HG03378 (cell line): ENCODE measurements at regions not wholly inside any gene's neighbourhood (a gene's known extent, or its start where the extent isn't known, plus 50 kb on each side); places are given as distances from the start of the nearest gene placed in this dataset.
"Not testable (repeated sequence)": the region's sequence is repeated elsewhere in the genome, so short reads cannot be mapped to it uniquely, and the experiment has no call there.

Experiments
- ATAC-seq: cut with Tn5 transposase; IDR thresholded peaks from one replicate; pipeline ENCODE4 v1.9.1; 2021; ENCODE audit warnings: mild to moderate bottlenecking, moderate library complexity; ENCODE audit not compliant: unreplicated experiment

DNA sequence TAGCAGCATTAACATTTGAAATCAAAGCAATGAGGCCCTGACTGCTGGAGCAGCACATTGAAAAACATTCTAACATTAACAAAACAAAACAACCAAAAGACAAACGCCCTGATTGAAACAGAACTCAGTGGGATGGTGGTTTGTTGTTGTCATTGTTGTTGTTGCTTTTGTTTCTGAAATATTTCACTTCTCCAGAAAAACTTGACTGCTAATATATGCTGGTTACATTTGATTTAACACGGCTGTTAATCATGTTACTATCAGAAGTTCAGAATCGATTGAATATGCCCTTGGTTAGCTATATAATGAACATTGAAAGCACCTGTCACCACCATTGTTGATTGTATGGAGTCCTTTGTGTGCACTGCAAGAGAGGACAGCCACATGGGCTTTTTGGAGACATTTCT lies 790.4 kb upstream of the GALNTL6 start:
- no peak for ATAC-seq

DNA sequence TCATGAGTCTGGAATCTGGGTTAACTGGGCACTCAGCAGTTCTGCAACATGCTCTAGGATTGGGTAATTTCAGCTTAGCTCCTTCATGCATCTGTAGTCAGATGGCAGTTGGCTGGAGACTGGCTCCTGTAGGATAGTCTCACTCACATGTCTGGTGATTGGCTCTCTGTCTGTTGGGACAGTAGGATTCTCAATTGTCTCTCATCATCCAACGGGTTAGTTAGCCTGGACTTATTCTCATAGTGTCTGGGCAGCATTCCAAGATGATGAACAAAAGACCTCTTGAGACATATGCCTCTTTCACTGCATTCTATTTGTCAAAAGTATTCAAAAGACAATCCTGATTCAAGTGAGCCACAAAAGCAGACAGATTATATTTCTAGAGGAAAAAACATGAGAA lies 795.6 kb upstream of the GALNTL6 start:
- no peak for ATAC-seq

DNA sequence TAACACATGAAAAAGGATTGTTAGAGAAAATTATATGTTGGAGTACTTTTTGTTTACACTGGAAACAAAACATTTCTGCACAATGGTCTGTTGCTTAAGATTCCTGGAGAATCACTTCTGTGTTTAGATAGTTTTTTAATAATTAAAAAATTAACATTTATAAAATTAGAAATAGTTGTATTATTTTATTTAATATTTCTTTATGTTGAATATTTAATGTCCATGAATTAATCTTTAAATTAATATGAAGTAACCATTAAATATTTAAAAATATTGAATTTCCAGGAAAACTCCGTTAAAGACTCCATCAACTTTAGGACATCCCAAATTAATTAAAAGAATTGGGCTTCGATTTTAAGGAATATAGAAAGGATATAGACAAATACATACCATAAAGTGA lies 797.1 kb upstream of the GALNTL6 start:
- ATAC-seq, result no peak

- no peak for ATAC-seq
Observed at GRCh38 chr4:171015441-171015840, 797.8 kb upstream of the GALNTL6 start.

GRCh38 chr4:171007618-171008390 lies 805.4 kb upstream of the GALNTL6 start:
- no peak for ATAC-seq

- no peak for ATAC-seq
Observed at GRCh38 chr4:171002246-171002645, 811.0 kb upstream of the GALNTL6 start.

- peak; percentile 94 for ATAC-seq
Observed at GRCh38 chr4:170990989-170991589, 822.1 kb upstream of the GALNTL6 start.

DNA sequence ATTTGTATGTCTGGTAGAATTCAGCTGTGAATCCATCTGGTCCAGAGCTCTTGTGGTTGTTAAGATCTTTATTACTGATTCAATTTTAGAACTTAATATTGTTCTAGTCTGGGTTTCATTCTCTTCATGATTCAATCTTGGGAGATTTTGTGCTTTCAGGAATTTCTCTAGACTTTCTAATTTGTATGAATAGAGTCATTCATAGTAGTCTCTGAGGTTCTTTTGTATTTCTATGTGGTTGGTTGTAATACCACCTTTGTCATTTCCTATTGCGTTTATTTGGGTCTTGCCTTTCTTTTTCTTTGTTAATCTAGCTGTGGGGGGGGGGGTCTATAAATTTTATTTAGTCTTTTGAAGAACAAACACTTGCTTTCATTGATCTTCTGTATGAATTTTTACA lies 824.8 kb upstream of the GALNTL6 start:
- ATAC-seq, result no peak

DNA sequence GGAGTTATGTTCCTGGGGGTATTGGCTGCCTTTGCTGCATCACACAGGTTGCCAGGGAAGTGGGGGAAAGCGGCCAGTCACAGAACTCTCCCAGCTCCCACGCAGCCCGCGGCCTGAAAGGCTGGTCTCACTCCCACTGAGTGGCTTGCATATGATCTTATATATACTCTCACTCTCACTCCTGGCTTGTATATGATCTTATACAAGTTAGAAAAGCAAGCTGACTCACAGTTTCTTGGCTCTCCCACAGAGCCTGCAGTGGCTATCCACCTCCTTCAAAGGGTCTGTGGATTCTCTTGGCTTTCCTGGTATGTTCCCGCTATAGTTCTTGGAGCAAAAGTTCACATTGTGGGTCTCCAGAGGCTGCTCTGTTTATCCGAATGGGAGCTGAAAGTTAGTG lies 833.5 kb upstream of the GALNTL6 start:
- no peak for ATAC-seq

DNA sequence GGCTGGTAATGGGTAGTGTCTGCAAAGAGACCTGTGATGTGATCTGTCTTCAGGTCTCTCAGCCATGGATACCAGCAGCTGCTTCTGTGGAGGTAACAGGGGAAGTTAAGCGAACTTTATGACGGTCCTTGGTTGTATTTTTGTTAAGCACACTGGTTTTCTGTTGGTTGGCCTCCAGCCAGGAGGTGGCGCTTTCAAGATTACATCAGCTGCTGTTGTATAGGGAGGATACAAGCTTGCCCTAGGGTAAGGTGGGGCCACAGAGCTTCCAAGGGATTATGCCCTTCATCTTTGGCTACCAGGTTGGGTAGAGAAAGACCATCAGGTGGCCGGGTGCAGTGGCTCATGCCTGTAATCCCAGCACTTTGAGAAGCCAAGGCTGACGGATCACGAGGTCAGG lies 834.2 kb upstream of the GALNTL6 start:
- ATAC-seq, result no peak

GRCh38 chr4:170949084-170949483 lies 859.3 kb upstream of the AADAT start:
- ATAC-seq, result no peak

DNA sequence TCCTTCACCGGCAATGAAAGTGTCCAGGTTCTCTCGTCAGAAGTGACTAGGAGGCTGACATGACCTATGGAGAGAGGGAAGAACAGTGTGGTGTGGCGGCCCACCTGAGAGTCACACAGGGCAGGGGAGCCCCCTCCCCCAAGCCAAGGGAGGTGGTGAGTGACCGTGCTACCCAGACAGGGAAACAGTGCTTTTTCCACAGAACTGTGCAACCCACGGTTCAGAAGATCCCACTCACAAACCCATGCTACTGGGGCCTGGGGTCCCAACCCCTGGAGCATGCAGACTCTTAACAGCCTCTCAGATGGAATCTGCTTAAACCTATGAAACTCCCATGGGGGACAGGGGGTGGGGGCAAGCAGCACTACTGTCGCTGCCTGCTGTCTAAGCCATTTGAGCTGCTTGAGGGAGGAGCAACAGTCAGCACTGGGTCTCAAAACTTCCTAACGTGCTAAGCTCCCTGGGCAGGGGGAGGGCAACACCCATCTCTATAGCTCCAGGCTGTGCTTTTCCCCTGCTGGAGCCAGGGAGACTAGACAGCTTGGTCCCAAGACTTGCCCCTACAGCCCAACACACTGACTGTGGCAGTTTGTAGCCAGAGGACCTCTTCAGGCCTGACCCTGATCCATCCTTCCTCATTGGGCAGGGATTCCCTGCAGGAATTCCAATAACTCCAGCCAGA lies 850.4 kb upstream of the AADAT start:
- ATAC-seq, result no peak

- ATAC-seq, result no peak
Observed at GRCh38 chr4:170938588-170938987, 848.8 kb upstream of the AADAT start.

- no peak for ATAC-seq
Observed at GRCh38 chr4:170931321-170931720, 841.6 kb upstream of the AADAT start.

DNA sequence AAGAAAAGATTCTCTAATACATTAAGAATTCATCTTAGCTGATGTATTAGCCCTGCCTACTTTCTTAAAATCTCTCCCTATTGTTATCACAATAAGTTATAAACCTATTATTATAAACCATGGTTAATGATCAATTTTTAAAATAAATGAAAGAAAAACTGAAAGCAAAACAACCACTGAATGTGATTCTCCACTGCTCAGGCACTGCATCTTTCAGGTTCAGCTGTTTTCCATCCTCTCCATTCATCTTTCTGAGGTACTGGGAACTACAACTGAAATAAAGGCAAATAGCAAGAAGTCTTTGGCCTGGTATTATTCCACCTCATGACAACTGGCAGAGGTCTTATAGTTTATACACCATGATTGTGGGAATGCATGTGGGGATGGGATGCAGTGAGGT lies 798.9 kb upstream of the AADAT start:
- ATAC-seq, result no peak

DNA sequence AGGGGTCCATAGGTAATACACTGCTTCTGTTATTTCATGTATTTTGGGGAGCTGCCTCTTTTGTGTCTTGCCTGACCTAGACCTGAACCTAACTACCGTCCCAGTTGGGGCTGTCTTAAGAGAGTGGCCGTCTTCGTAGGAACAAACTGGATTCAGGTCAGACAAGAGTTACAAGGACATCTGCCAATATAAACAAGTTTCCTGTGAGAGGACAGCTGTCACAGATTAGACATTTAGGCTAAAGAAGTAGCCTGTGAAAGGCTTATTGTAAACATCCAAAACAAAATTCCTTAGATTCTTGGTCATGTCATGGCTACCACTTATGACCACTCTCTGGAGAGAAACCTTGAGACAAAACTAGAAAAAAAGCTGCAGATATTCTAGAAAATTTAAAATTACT lies 797.6 kb upstream of the AADAT start:
- no peak for ATAC-seq

- ATAC-seq, result no peak
Observed at GRCh38 chr4:170884969-170885570, 795.3 kb upstream of the AADAT start.

DNA sequence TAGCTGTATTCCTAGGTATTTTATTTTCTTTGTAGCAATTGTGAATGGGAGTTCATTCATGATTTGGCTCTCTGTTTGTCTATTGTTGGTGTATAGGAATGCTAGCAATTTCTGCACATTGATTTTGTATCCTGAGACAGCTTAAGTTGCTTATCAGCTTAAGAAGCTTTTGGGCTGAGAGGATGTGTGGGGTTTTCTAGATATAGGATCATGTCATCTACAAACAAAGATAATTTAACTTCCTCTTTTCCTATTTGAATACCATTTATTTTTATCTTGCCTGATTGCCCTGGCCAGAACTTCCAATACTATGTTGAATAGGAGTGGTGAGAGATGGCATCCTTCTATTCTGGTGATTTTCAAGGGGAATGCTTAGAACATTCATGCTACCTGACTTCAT lies 791.9 kb upstream of the AADAT start:
- not testable (repeated sequence) for ATAC-seq

- no peak for ATAC-seq
Observed at GRCh38 chr4:170875868-170876267, 786.1 kb upstream of the AADAT start.

GRCh38 chr4:170872794-170873193 lies 783.0 kb upstream of the AADAT start:
- no peak for ATAC-seq

GRCh38 chr4:170868170-170868569 lies 778.4 kb upstream of the AADAT start:
- no peak for ATAC-seq

- ATAC-seq, result no peak
Observed at GRCh38 chr4:170854097-170854496, 764.3 kb upstream of the AADAT start.
